Heart right ventricle (tissue), 16 donors: ENCODE measurements at regions not wholly inside any gene's neighbourhood (a gene's known extent, or its start where the extent isn't known, plus 50 kb on each side); places are given as distances from the start of the nearest gene placed in this dataset.

ENCODE experiments used
- ATAC-seq, 8 donors: fragments of 200-7000 bp; cut with Tn5 transposase; one replicate each; pipeline ENCODE4 v1.9.1; 2020; ENCODE audit warnings: mild to moderate bottlenecking in 8 of 8, moderate library complexity in 8 of 8, moderate number of reproducible peaks in 1 of 8
- DNase-seq, 2 donors: peaks; one replicate each; pipeline ENCODE4 v3.0.0-alpha.2; 2020
- H3K27ac ChIP-seq, 10 donors: fragments of 200-600 bp; sonication (generic) in 2 of 10; one replicate each; pipeline versions ENCODE4 v1.5.0 to v1.8.0; 2020 to 2022; ENCODE audit warnings: mild to moderate bottlenecking in 3 of 10
- H3K27me3 ChIP-seq, 7 donors: fragments of 200-600 bp; one replicate each; pipeline ENCODE4 v1.8.0; 2021 to 2022; ENCODE audit warnings: mild to moderate bottlenecking in 2 of 7
- H3K36me3 ChIP-seq, 9 donors: fragments of 200-600 bp; sonication (generic) in 1 of 9; one replicate each; pipeline versions ENCODE4 v1.5.0 to v1.8.0; 2020 to 2022; ENCODE audit warnings: mild to moderate bottlenecking in 2 of 9
- H3K4me1 ChIP-seq, 9 donors: fragments of 200-600 bp; sonication (generic) in 1 of 9; one replicate each; pipeline versions ENCODE4 v1.5.0 to v1.8.0; 2020 to 2022; ENCODE audit warnings: mild to moderate bottlenecking in 4 of 9
- H3K4me3 ChIP-seq, 10 donors: fragments of 200-600 bp; sonication (generic) in 2 of 10; one replicate each; pipeline versions ENCODE4 v1.5.0 to v1.8.0; 2020 to 2022; ENCODE audit warnings: mild to moderate bottlenecking in 7 of 10, moderate library complexity in 2 of 10
- H3K9me3 ChIP-seq, 11 donors: fragments of 200-600 bp in 10 of 11; sonication (generic) in 2 of 11; one replicate each; pipeline versions ENCODE4 v1.5.0 to v1.8.0; 2013 to 2022; ENCODE audit warnings: mild to moderate bottlenecking in 2 of 11, control low read depth in 1 of 11, moderate library complexity in 1 of 11
- CTCF ChIP-seq, 9 donors: fragments of 200-600 bp; sonication (generic) in 2 of 9; IDR thresholded peaks; one replicate each; pipeline versions ENCODE4 v1.5.0 to v1.8.0; 2021 to 2022; ENCODE audit warnings: antibody characterized with exemption in 9 of 9, mild to moderate bottlenecking in 5 of 9, moderate library complexity in 1 of 9
- WGBS, 2 donors: extraction: QIAGEN DNeasy Blood & Tissue Kit; methylation state at CpG; one replicate each; pipeline ENCODE4 v1.1.7; 2013; ENCODE audit warnings: inconsistent platforms in 1 of 2; 5-methylcytosine and 5-hydroxymethylcytosine counted together
- intact Hi-C, 10 donors: fragments of 100-400 bp; cut with DNase I; formaldehyde crosslinking; loops; one replicate each; pipeline versions ENCODE4 v1.11.1 to v1.14.2; 2022
- donor health status: Arrhythmogenic right ventricular cardiomyopathy.
- donor health status: ischemic (EF 13 %, LVEDD 7.1; RV severe dilation, severe dysfunction).
- donor health status: healthy with polysubstance abuse.
- donor health status: DM: no; HTN: yes; CAD: no.
- donor health status: DM: no; HTN: no; CAD: no.
- donor health status: ischemic (EF 25% LVEDD 6.9; RV normal size, moderate dysfunction).
- donor health status: ischemic (EF 25% LVEDD 5.7; RV mildly dilated, moderate dysfunction).
- donor health status: healthy.
- donor health status: DM: yes; HTN: yes; CAD: no.
- donor health status: Ischemic cardiomyopathy.
- donor health status: ischemic (EF 35%, LVEDD 5.7; RV mildly dilated, moderate dysfunction).
- donor health status: nonischemic (EF 11% LVEDD 7.7; RV severe dilation, severe dysfunction).
- donor health status: DM: yes; HTN: yes; CAD: no.
- donor health status: PGD.
- donor health status: ischemic (EF 29% LVEDD 5.4; RV normal size, mild dysfunction).
- donor health status: nonischemic (EF 23%, LVEDD 6.1; RV moderate dilation, normal function).

GRCh38 chr2:424306-425171, 136.6 kb upstream of the ALKAL2 start:
- no peak for TF ChIP-seq CTCF (IDR thresholded peaks at IDR 0.05)
- H3K27me3 ChIP-seq: peaks cover 0 to 6% (median 0%) of the 10 kb centered on the region in 7 donors
- ATAC-seq (no peak), DNase-seq (no peak)
- no peak overlapping the region for H3K4me3 ChIP-seq
- intact Hi-C loops: no loop called here
- no peaks in the 10 kb centered on the region for H3K36me3 ChIP-seq
- peaks cover 0 to 1% (median 0%) of the 10 kb centered on the region in 9 donors for H3K4me1 ChIP-seq
- 83 to 85% methylated on average over 20 of the region's 20 CpGs for WGBS, 2 donors
- no peaks in the 10 kb centered on the region for H3K9me3 ChIP-seq
- no peak overlapping the region for H3K27ac ChIP-seq

- TF ChIP-seq CTCF (IDR thresholded peaks at IDR 0.05): no peak
- Histone ChIP-seq H3K27me3 (peaks cover 0 to 11% (median 3%) of the 10 kb centered on the region in 7 donors), H3K4me1 (no peaks in the 10 kb centered on the region), H3K36me3 (no peaks in the 10 kb centered on the region), H3K4me3 (no peak overlapping the region), H3K9me3 (no peaks in the 10 kb centered on the region), H3K27ac (no peak overlapping the region)
- ATAC-seq (no peak), DNase-seq (no peak)
- WGBS, 2 donors: 64 to 67% methylated on average over 10 of the region's 10 CpGs
- intact Hi-C loops: no loop called here
Measured at GRCh38 chr2:423479-423878, 135.6 kb upstream of the ALKAL2 start.

GRCh38 chr2:422676-423435, 135.0 kb upstream of the ALKAL2 start:
- Histone ChIP-seq H3K4me1 (no peaks in the 10 kb centered on the region), H3K27me3 (peaks cover 0 to 17% (median 7%) of the 10 kb centered on the region in 7 donors), H3K27ac (no peak overlapping the region), H3K4me3 (no peak overlapping the region), H3K9me3 (no peaks in the 10 kb centered on the region), H3K36me3 (no peaks in the 10 kb centered on the region)
- ATAC-seq: no peak
- DNase-seq: no peak
- WGBS, 2 donors: 84 to 85% methylated on average over 14 of the region's 14 CpGs
- no peak for TF ChIP-seq CTCF (IDR thresholded peaks at IDR 0.05)
- intact Hi-C loops: no loop called here

- Histone ChIP-seq H3K4me3 (no peak overlapping the region), H3K36me3 (no peaks in the 10 kb centered on the region), H3K4me1 (no peaks in the 10 kb centered on the region), H3K9me3 (no peaks in the 10 kb centered on the region), H3K27ac (no peak overlapping the region), H3K27me3 (peaks cover 0 to 29% (median 13%) of the 10 kb centered on the region in 7 donors)
- 89 to 93% methylated on average over 14 of the region's 14 CpGs for WGBS, 2 donors
- ATAC-seq: no peak
- no peak for DNase-seq
- intact Hi-C loops: no loop called here
- TF ChIP-seq CTCF (IDR thresholded peaks at IDR 0.05): no peak
Measured at GRCh38 chr2:421406-421805, 133.5 kb upstream of the ALKAL2 start.
